AG09319 (cell line): ENCODE measurements at regions not wholly inside any gene's neighbourhood (a gene's known extent, or its start where the extent isn't known, plus 50 kb on each side); places are given as distances from the start of the nearest gene placed in this dataset.
"Not testable (repeated sequence)": the region's sequence is repeated elsewhere in the genome, so short reads cannot be mapped to it uniquely, and the experiment has no call there.

Source experiments
- DNase-seq: peaks from one replicate; pipeline ENCODE4 v3.0.0-alpha.2; 2010; ENCODE audit warnings: low read depth; ENCODE audit errors: extremely low read depth
- CTCF ChIP-seq: IDR thresholded peaks from 2 replicates; pipeline ENCODE4 v1.5.1; 2011; ENCODE audit warnings: low read depth, mild to moderate bottlenecking, inconsistent platforms, low read length, moderate library complexity

GRCh38 chr6:4341078-4341797 is 205.9 kb upstream of the ECI2 start:
- no peak for TF ChIP-seq CTCF
- no peak for DNase-seq

GRCh38 chr6:4340544-4340943 is 205.2 kb upstream of the ECI2 start:
- no peak for TF ChIP-seq CTCF

GRCh38 chr6:4338884-4339283 is 203.5 kb upstream of the ECI2 start:
- no peak for DNase-seq
- TF ChIP-seq CTCF, result no peak

More at GRCh38 chr6:4340544-4340943, 205.2 kb upstream of the ECI2 start:
- no peak for DNase-seq

GRCh38 chr6:4336778-4337442 is 201.5 kb upstream of the ECI2 start:
- no peak for DNase-seq
- no peak for TF ChIP-seq CTCF

- DNase-seq, result no peak
- TF ChIP-seq CTCF, result no peak
Measured at GRCh38 chr6:4336084-4336483, 200.7 kb upstream of the ECI2 start.

GRCh38 chr6:4334158-4334740 is 198.9 kb upstream of the ECI2 start:
- DNase-seq, result not testable (repeated sequence)

DNA sequence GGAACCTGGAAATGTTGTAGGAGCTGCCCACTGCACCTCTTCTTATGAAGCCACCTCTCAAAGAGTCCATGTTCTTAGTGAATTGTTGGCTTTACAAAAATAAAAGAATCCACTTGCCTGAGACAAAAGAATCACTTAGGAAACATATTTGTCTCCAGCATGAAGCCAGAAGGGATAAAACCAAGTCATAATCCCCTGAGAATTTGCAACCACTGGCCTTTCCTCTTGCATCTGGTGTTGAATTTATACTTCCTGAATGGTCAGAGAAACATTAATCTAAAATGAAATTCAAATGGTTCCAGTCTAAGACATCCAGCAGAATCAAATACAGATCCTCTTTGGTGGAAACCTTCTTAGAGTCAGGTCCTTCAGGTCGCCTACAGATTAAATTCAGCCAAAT is 192.5 kb upstream of the ECI2 start:
- TF ChIP-seq CTCF, result no peak
- DNase-seq, result no peak
